ENCODE measurements at regions not wholly inside any gene's neighbourhood (a gene's known extent, or its start where the extent isn't known, plus 50 kb on each side); places are given as distances from the start of the nearest gene placed in this dataset.

GRCh38 chr3:147529551-147529950, 120.4 kb downstream of the ZIC1 start:
- WGBS, 2 donors = 70 to 71% methylated on average over 2 of the region's 2 CpGs

GRCh38 chr3:147538034-147538433, 128.9 kb downstream of the ZIC1 start:
- peaks cover 3 to 19% (median 5%) of the 10 kb centered on the region in 4 donors for H3K9me3 ChIP-seq
- H3K27me3 ChIP-seq = no peaks in the 10 kb centered on the region
- TF ChIP-seq EP300 (IDR thresholded peaks at IDR 0.05) (no peak), POLR2A (IDR thresholded peaks at IDR 0.05) (no peak), POLR2AphosphoS5 (IDR thresholded peaks at IDR 0.05) (no peak), CTCF (IDR thresholded peaks at IDR 0.05) (no peak)
- DNase-seq = no peak
- H3K27ac ChIP-seq = no peak overlapping the region
- H3K4me3 ChIP-seq = no peak overlapping the region
- no peaks in the 10 kb centered on the region for H3K4me1 ChIP-seq
- ATAC-seq (ENCODE audit: low FRiP score in 2 of 2) = no peak
- WGBS, 2 donors = 76 to 86% methylated on average over 4 of the region's 4 CpGs
- H3K36me3 ChIP-seq = no peaks in the 10 kb centered on the region

More at GRCh38 chr3:147529551-147529950, 120.4 kb downstream of the ZIC1 start:
- no peak for ATAC-seq (ENCODE audit: low FRiP score in 2 of 2)
- TF ChIP-seq CTCF (IDR thresholded peaks at IDR 0.05) = no peak
- TF ChIP-seq POLR2AphosphoS5 (IDR thresholded peaks at IDR 0.05) = no peak
- TF ChIP-seq EP300 (IDR thresholded peaks at IDR 0.05) = no peak
- TF ChIP-seq POLR2A (IDR thresholded peaks at IDR 0.05) = no peak
- DNase-seq = no peak
- Histone ChIP-seq H3K27ac (no peak overlapping the region), H3K4me1 (no peaks in the 10 kb centered on the region), H3K4me3 (no peak overlapping the region), H3K9me3 (no peaks in the 10 kb centered on the region), H3K36me3 (no peaks in the 10 kb centered on the region), H3K27me3 (no peaks in the 10 kb centered on the region)

- peaks cover 3 to 19% (median 5%) of the 10 kb centered on the region in 4 donors for H3K9me3 ChIP-seq
- ATAC-seq (ENCODE audit: low FRiP score in 2 of 2) = no peak
- DNase-seq = no peak
- no peaks in the 10 kb centered on the region for H3K27me3 ChIP-seq
- H3K4me1 ChIP-seq = no peaks in the 10 kb centered on the region
- H3K36me3 ChIP-seq = no peaks in the 10 kb centered on the region
- no peak overlapping the region for H3K27ac ChIP-seq
- H3K4me3 ChIP-seq = no peak overlapping the region
- TF ChIP-seq CTCF (IDR thresholded peaks at IDR 0.05) = no peak
- no peak for TF ChIP-seq POLR2AphosphoS5 (IDR thresholded peaks at IDR 0.05)
- no peak for TF ChIP-seq POLR2A (IDR thresholded peaks at IDR 0.05)
- TF ChIP-seq EP300 (IDR thresholded peaks at IDR 0.05) = no peak
These were observed 131.8 kb downstream of the ZIC1 start for GRCh38 chr3:147540921-147541320.

- Histone ChIP-seq H3K27ac (no peak overlapping the region), H3K4me3 (no peak overlapping the region), H3K36me3 (no peaks in the 10 kb centered on the region), H3K9me3 (peaks cover 3 to 19% (median 5%) of the 10 kb centered on the region in 4 donors), H3K27me3 (no peaks in the 10 kb centered on the region), H3K4me1 (no peaks in the 10 kb centered on the region)
- no peak for ATAC-seq (ENCODE audit: low FRiP score in 2 of 2)
- TF ChIP-seq EP300 (IDR thresholded peaks at IDR 0.05) = no peak
- no peak for TF ChIP-seq CTCF (IDR thresholded peaks at IDR 0.05)
- no peak for DNase-seq
These were observed 135.1 kb downstream of the ZIC1 start for GRCh38 chr3:147544290-147544689.

- H3K4me3 ChIP-seq = no peak overlapping the region
- H3K36me3 ChIP-seq = no peaks in the 10 kb centered on the region
- TF ChIP-seq POLR2AphosphoS5 (IDR thresholded peaks at IDR 0.05) (no peak), EP300 (IDR thresholded peaks at IDR 0.05) (no peak), POLR2A (IDR thresholded peaks at IDR 0.05) (no peak), CTCF (IDR thresholded peaks at IDR 0.05) (no peak)
- H3K27ac ChIP-seq = no peak overlapping the region
- DNase-seq = no peak
- H3K4me1 ChIP-seq = no peaks in the 10 kb centered on the region
- no peaks in the 10 kb centered on the region for H3K27me3 ChIP-seq
- H3K9me3 ChIP-seq = no peaks in the 10 kb centered on the region
- ATAC-seq (ENCODE audit: low FRiP score in 2 of 2) = no peak
- 82 to 84% methylated on average over 3 of the region's 3 CpGs for WGBS, 2 donors
These were observed 142.3 kb downstream of the ZIC1 start for GRCh38 chr3:147551491-147551890.
